Glutamatergic neuron (in vitro differentiated cells): ENCODE measurements at regions not wholly inside any gene's neighbourhood (a gene's known extent, or its start where the extent isn't known, plus 50 kb on each side); places are given as distances from the start of the nearest gene placed in this dataset.

Source experiments
- DNase-seq: peaks from one replicate; pipeline ENCODE4 v3.0.0; 2022
- H3K27ac Mint-ChIP-seq: one replicate; pipeline ENCODE4 v1.8.0; 2020; ENCODE audit warnings: mild to moderate bottlenecking, mixed read lengths, inconsistent platforms; ENCODE audit not compliant: unreplicated experiment
- H3K27me3 Mint-ChIP-seq: one replicate; pipeline ENCODE4 v1.8.0; 2020; ENCODE audit warnings: mild to moderate bottlenecking, moderate library complexity, mixed read lengths, inconsistent platforms; ENCODE audit not compliant: unreplicated experiment
- H3K36me3 Mint-ChIP-seq: one replicate; pipeline ENCODE4 v1.8.0; 2020; ENCODE audit warnings: mild to moderate bottlenecking, mixed read lengths, inconsistent platforms; ENCODE audit not compliant: unreplicated experiment
- H3K4me1 Mint-ChIP-seq: one replicate; pipeline ENCODE4 v1.8.0; 2020; ENCODE audit warnings: mild to moderate bottlenecking, low read depth, mixed read lengths, inconsistent platforms; ENCODE audit not compliant: unreplicated experiment
- H3K4me3 Mint-ChIP-seq: one replicate; pipeline ENCODE4 v1.8.0; 2020; ENCODE audit warnings: mild to moderate bottlenecking, mixed read lengths, inconsistent platforms; ENCODE audit not compliant: unreplicated experiment
- H3K9me3 Mint-ChIP-seq: one replicate; pipeline ENCODE4 v1.8.0; 2020; ENCODE audit warnings: mild to moderate bottlenecking, moderate library complexity, mixed read lengths, inconsistent platforms; ENCODE audit not compliant: unreplicated experiment
- CTCF ChIP-seq: fragments of 200-600 bp; sonication (generic); IDR thresholded peaks from one replicate; pipeline ENCODE4 v1.5.0; 2021; ENCODE audit not compliant: partially characterized antibody, unreplicated experiment

- no peak overlapping the region for H3K27ac Mint-ChIP-seq
- no peaks in the 10 kb centered on the region for H3K27me3 Mint-ChIP-seq
- H3K36me3 Mint-ChIP-seq, result peaks cover 4% of the 10 kb centered on the region
Measured at GRCh38 chr5:124074500-124074899, 562.5 kb downstream of the CSNK1G3 start.

GRCh38 chr5:124072570-124072969 lies 560.6 kb downstream of the CSNK1G3 start:
- Mint-ChIP-seq H3K4me1 (no peaks in the 10 kb centered on the region), H3K27ac (no peak overlapping the region), H3K36me3 (peaks cover 4% of the 10 kb centered on the region), H3K27me3 (no peaks in the 10 kb centered on the region), H3K4me3 (no peak overlapping the region), H3K9me3 (peaks cover 3% of the 10 kb centered on the region)
- TF ChIP-seq CTCF, result no peak
- DNase-seq, result no peak

More at GRCh38 chr5:124074500-124074899, 562.5 kb downstream of the CSNK1G3 start:
- no peak for DNase-seq
- no peaks in the 10 kb centered on the region for H3K4me1 Mint-ChIP-seq
- peaks cover 3% of the 10 kb centered on the region for H3K9me3 Mint-ChIP-seq
- H3K4me3 Mint-ChIP-seq, result no peak overlapping the region
- TF ChIP-seq CTCF, result no peak

- H3K4me1 Mint-ChIP-seq, result peaks cover 3% of the 10 kb centered on the region
- no peak for TF ChIP-seq CTCF
- no peaks in the 10 kb centered on the region for H3K27me3 Mint-ChIP-seq
- no peak for DNase-seq
- H3K27ac Mint-ChIP-seq, result no peak overlapping the region
- H3K36me3 Mint-ChIP-seq, result no peaks in the 10 kb centered on the region
- H3K9me3 Mint-ChIP-seq, result no peaks in the 10 kb centered on the region
- H3K4me3 Mint-ChIP-seq, result no peak overlapping the region
Measured at GRCh38 chr5:124071039-124071438, 559.1 kb downstream of the CSNK1G3 start.

GRCh38 chr5:124065508-124065907 lies 553.5 kb downstream of the CSNK1G3 start:
- TF ChIP-seq CTCF, result no peak
- Mint-ChIP-seq H3K9me3 (no peaks in the 10 kb centered on the region), H3K36me3 (no peaks in the 10 kb centered on the region), H3K27ac (no peak overlapping the region), H3K4me3 (no peak overlapping the region), H3K4me1 (peaks cover 3% of the 10 kb centered on the region), H3K27me3 (no peaks in the 10 kb centered on the region)
- no peak for DNase-seq

GRCh38 chr5:124064956-124065355 lies 553.0 kb downstream of the CSNK1G3 start:
- H3K4me1 Mint-ChIP-seq, result peaks cover 3% of the 10 kb centered on the region
- H3K27ac Mint-ChIP-seq, result no peak overlapping the region
- no peak overlapping the region for H3K4me3 Mint-ChIP-seq
- TF ChIP-seq CTCF, result no peak
- no peaks in the 10 kb centered on the region for H3K27me3 Mint-ChIP-seq
- no peaks in the 10 kb centered on the region for H3K9me3 Mint-ChIP-seq
- no peak for DNase-seq
- no peaks in the 10 kb centered on the region for H3K36me3 Mint-ChIP-seq
